ENCODE measurements at regions not wholly inside any gene's neighbourhood (a gene's known extent, or its start where the extent isn't known, plus 50 kb on each side); places are given as distances from the start of the nearest gene placed in this dataset.

DNA sequence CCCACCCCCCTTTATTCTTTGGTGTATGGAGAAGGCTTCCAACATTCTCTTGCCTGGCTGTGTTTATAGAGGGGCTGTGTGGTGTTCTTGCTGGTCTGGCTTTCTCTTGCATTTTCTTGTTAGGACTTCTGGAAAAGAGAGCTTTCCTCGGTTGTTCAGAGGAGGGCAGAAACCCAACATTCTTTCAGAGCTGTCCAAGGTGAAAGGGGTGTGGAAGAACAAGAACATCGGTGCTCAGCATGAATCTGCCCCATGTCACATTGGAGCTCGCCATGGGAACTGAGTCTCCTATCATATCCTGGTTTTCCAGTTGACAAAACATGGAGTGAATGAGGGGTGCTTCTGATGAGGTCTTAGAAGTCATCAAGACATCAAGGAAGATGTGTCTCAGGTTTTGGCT, 281.8 kb downstream of the RNF144B start:
- no peaks in the 10 kb centered on the region for H3K9me2 ChIP-seq (ENCODE audit: insufficient read depth, low read length)

DNA sequence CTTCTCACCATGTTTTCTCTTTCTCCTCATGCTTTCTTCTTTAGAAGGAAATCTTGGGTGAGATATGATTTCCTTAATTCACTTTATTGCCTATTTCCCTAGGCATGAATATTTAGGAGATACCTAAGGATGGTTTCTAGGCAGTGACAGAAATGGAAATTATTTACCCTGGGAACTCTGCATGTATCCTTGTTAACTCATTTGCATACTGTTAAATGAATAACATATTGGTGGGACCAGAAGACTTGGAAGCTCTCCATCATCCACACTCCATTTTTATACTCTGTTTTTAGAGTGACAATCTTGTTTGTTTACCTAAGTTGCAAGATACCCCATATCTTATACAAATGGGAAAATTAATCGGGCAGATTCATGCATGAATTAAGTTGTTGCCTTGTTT, 285.7 kb downstream of the RNF144B start:
- Histone ChIP-seq H3K9me2 (ENCODE audit: insufficient read depth, low read length) (no peaks in the 10 kb centered on the region), H3K27me3 (ENCODE audit: insufficient read depth, low read depth, low read length) (peaks cover 3% of the 10 kb centered on the region), H3K4me3 (ENCODE audit: low read length) (no peak overlapping the region), H4K20me1 (ENCODE audit: insufficient read depth) (no peaks in the 10 kb centered on the region), H3K9ac (ENCODE audit: low read length) (no peak overlapping the region), H3K27ac (ENCODE audit: low read length) (no peak overlapping the region), H2AFZ (ENCODE audit: low read depth, low read length) (no peak overlapping the region), H3K9me3 (ENCODE audit: low read length) (no peaks in the 10 kb centered on the region), H3K36me3 (ENCODE audit: insufficient read depth, low read length) (no peaks in the 10 kb centered on the region), H3F3A (ENCODE audit: insufficient read depth, low read length, poor library complexity, severe bottlenecking) (no peaks in the 10 kb centered on the region), H3K79me2 (replicated peaks; ENCODE audit: insufficient read depth, low read length) (no peaks in the 10 kb centered on the region), H3K4me2 (ENCODE audit: low read length) (no peak overlapping the region)
- TF ChIP-seq, protein P1, sequence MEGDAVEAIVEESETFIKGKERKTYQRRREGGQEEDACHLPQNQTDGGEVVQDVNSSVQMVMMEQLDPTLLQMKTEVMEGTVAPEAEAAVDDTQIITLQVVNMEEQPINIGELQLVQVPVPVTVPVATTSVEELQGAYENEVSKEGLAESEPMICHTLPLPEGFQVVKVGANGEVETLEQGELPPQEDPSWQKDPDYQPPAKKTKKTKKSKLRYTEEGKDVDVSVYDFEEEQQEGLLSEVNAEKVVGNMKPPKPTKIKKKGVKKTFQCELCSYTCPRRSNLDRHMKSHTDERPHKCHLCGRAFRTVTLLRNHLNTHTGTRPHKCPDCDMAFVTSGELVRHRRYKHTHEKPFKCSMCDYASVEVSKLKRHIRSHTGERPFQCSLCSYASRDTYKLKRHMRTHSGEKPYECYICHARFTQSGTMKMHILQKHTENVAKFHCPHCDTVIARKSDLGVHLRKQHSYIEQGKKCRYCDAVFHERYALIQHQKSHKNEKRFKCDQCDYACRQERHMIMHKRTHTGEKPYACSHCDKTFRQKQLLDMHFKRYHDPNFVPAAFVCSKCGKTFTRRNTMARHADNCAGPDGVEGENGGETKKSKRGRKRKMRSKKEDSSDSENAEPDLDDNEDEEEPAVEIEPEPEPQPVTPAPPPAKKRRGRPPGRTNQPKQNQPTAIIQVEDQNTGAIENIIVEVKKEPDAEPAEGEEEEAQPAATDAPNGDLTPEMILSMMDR (IDR thresholded peaks at IDR 0.05; ENCODE audit: poor library complexity, severe bottlenecking) = no peak
- TF ChIP-seq EP300 (conservative IDR thresholded peaks at IDR 0.05; ENCODE audit: poor library complexity, severe bottlenecking) = no peak
- TF ChIP-seq, protein P2, sequence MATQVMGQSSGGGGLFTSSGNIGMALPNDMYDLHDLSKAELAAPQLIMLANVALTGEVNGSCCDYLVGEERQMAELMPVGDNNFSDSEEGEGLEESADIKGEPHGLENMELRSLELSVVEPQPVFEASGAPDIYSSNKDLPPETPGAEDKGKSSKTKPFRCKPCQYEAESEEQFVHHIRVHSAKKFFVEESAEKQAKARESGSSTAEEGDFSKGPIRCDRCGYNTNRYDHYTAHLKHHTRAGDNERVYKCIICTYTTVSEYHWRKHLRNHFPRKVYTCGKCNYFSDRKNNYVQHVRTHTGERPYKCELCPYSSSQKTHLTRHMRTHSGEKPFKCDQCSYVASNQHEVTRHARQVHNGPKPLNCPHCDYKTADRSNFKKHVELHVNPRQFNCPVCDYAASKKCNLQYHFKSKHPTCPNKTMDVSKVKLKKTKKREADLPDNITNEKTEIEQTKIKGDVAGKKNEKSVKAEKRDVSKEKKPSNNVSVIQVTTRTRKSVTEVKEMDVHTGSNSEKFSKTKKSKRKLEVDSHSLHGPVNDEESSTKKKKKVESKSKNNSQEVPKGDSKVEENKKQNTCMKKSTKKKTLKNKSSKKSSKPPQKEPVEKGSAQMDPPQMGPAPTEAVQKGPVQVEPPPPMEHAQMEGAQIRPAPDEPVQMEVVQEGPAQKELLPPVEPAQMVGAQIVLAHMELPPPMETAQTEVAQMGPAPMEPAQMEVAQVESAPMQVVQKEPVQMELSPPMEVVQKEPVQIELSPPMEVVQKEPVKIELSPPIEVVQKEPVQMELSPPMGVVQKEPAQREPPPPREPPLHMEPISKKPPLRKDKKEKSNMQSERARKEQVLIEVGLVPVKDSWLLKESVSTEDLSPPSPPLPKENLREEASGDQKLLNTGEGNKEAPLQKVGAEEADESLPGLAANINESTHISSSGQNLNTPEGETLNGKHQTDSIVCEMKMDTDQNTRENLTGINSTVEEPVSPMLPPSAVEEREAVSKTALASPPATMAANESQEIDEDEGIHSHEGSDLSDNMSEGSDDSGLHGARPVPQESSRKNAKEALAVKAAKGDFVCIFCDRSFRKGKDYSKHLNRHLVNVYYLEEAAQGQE (IDR thresholded peaks at IDR 0.05; ENCODE audit: borderline replicate concordance) = no peak
- TF ChIP-seq POLR2AphosphoS5 (IDR thresholded peaks at IDR 0.05) = no peak
- no peak for TF ChIP-seq SMC3 (conservative IDR thresholded peaks at IDR 0.05; ENCODE audit: poor library complexity)
- TF ChIP-seq TAF1 (IDR thresholded peaks at IDR 0.05; ENCODE audit: low read depth) = no peak
- no peak for TF ChIP-seq RAD21 (conservative IDR thresholded peaks at IDR 0.05)
- TF ChIP-seq EZH2 (IDR thresholded peaks at IDR 0.05; ENCODE audit: borderline replicate concordance, insufficient read depth, low read length, poor library complexity, severe bottlenecking) = no peak
- TF ChIP-seq MXI1 (conservative IDR thresholded peaks at IDR 0.05; ENCODE audit: poor library complexity, severe bottlenecking) = no peak

More for the DNA sequence above, 281.8 kb downstream of the RNF144B start:
- Histone ChIP-seq H3K27me3 (ENCODE audit: insufficient read depth, low read depth, low read length) (peaks cover 3% of the 10 kb centered on the region), H3F3A (ENCODE audit: insufficient read depth, low read length, poor library complexity, severe bottlenecking) (no peaks in the 10 kb centered on the region), H3K4me2 (ENCODE audit: low read length) (no peak overlapping the region), H3K9ac (ENCODE audit: low read length) (no peak overlapping the region), H4K20me1 (ENCODE audit: insufficient read depth) (no peaks in the 10 kb centered on the region), H3K79me2 (replicated peaks; ENCODE audit: insufficient read depth, low read length) (no peaks in the 10 kb centered on the region), H3K9me3 (ENCODE audit: low read length) (no peaks in the 10 kb centered on the region), H3K27ac (ENCODE audit: low read length) (no peak overlapping the region), H3K4me3 (ENCODE audit: low read length) (no peak overlapping the region), H3K36me3 (ENCODE audit: insufficient read depth, low read length) (no peaks in the 10 kb centered on the region), H2AFZ (ENCODE audit: low read depth, low read length) (no peak overlapping the region)
- no peak for TF ChIP-seq POLR2AphosphoS5 (IDR thresholded peaks at IDR 0.05)
- no peak for TF ChIP-seq EZH2 (IDR thresholded peaks at IDR 0.05; ENCODE audit: borderline replicate concordance, insufficient read depth, low read length, poor library complexity, severe bottlenecking)
- no peak for TF ChIP-seq EP300 (conservative IDR thresholded peaks at IDR 0.05; ENCODE audit: poor library complexity, severe bottlenecking)
- TF ChIP-seq SMC3 (conservative IDR thresholded peaks at IDR 0.05; ENCODE audit: poor library complexity) = no peak
- no peak for TF ChIP-seq MXI1 (conservative IDR thresholded peaks at IDR 0.05; ENCODE audit: poor library complexity, severe bottlenecking)
- TF ChIP-seq, protein P1 (IDR thresholded peaks at IDR 0.05; ENCODE audit: poor library complexity, severe bottlenecking) = no peak
- TF ChIP-seq, protein P2 (IDR thresholded peaks at IDR 0.05; ENCODE audit: borderline replicate concordance) = no peak
